ENCODE measurements at regions not wholly inside any gene's neighbourhood (a gene's known extent, or its start where the extent isn't known, plus 50 kb on each side); places are given as distances from the start of the nearest gene placed in this dataset.

GRCh38 chr5:93320920-93321445 lies 260.0 kb downstream of the NR2F1-AS1 start:
- no peak for DNase-seq (ENCODE audit: low read depth)

- DNase-seq (ENCODE audit: low read depth), result no peak
Observed at GRCh38 chr5:93313672-93314071, 267.3 kb downstream of the NR2F1-AS1 start.

GRCh38 chr5:93311881-93312280 lies 269.1 kb downstream of the NR2F1-AS1 start:
- DNase-seq (ENCODE audit: low read depth), result no peak

GRCh38 chr5:93307557-93307956 lies 273.5 kb downstream of the NR2F1-AS1 start:
- DNase-seq (ENCODE audit: low read depth), result no peak

- DNase-seq (ENCODE audit: low read depth), result no peak
Observed at GRCh38 chr5:93305984-93306383, 275.0 kb downstream of the NR2F1-AS1 start.

GRCh38 chr5:93304456-93305250 lies 276.4 kb downstream of the NR2F1-AS1 start:
- no peak for DNase-seq (ENCODE audit: low read depth)

GRCh38 chr5:93303291-93303691 lies 277.7 kb downstream of the NR2F1-AS1 start:
- DNase-seq (ENCODE audit: low read depth), result no peak

- no peak for DNase-seq (ENCODE audit: low read depth)
Observed at GRCh38 chr5:93302711-93303110, 278.3 kb downstream of the NR2F1-AS1 start.

- DNase-seq (ENCODE audit: low read depth), result no peak
Observed at GRCh38 chr5:93300945-93301344, 280.1 kb downstream of the NR2F1-AS1 start.

- DNase-seq (ENCODE audit: low read depth), result no peak
Observed at GRCh38 chr5:93300309-93300923, 280.6 kb downstream of the NR2F1-AS1 start.

- DNase-seq (ENCODE audit: low read depth), result no peak
Observed at GRCh38 chr5:93299681-93300308, 281.2 kb downstream of the NR2F1-AS1 start.

- DNase-seq (ENCODE audit: low read depth), result no peak
Observed at GRCh38 chr5:93297116-93297515, 283.9 kb downstream of the NR2F1-AS1 start.

GRCh38 chr5:93296338-93296737 lies 284.7 kb downstream of the NR2F1-AS1 start:
- DNase-seq (ENCODE audit: low read depth), result no peak

GRCh38 chr5:93294996-93295395 lies 286.0 kb downstream of the NR2F1-AS1 start:
- no peak for DNase-seq (ENCODE audit: low read depth)

- DNase-seq (ENCODE audit: low read depth), result no peak
Observed at GRCh38 chr5:93294199-93294598, 286.8 kb downstream of the NR2F1-AS1 start.

GRCh38 chr5:93289942-93290341 lies 291.1 kb downstream of the NR2F1-AS1 start:
- no peak for DNase-seq (ENCODE audit: low read depth)

GRCh38 chr5:93285461-93285860 lies 295.6 kb downstream of the NR2F1-AS1 start:
- no peak for DNase-seq (ENCODE audit: low read depth)

GRCh38 chr5:93281980-93282772 lies 298.8 kb downstream of the NR2F1-AS1 start:
- no peak for DNase-seq (ENCODE audit: low read depth)

GRCh38 chr5:93280518-93280917 lies 300.5 kb downstream of the NR2F1-AS1 start:
- no peak for DNase-seq (ENCODE audit: low read depth)

- DNase-seq (ENCODE audit: low read depth), result no peak
Observed at GRCh38 chr5:93279296-93279963, 301.6 kb downstream of the NR2F1-AS1 start.

GRCh38 chr5:93278896-93279295 lies 302.1 kb downstream of the NR2F1-AS1 start:
- DNase-seq (ENCODE audit: low read depth), result no peak

GRCh38 chr5:93277051-93277450 lies 304.0 kb downstream of the NR2F1-AS1 start:
- no peak for DNase-seq (ENCODE audit: low read depth)
